22Rv1 (cell line): ENCODE measurements at regions not wholly inside any gene's neighbourhood (a gene's known extent, or its start where the extent isn't known, plus 50 kb on each side); places are given as distances from the start of the nearest gene placed in this dataset.

Experiments used
- H3K27ac ChIP-seq: fragments of 450-650 bp; 2 replicates; pipeline ENCODE4 v1.5.1; 2017
- CTCF ChIP-seq: fragments of 450-650 bp; IDR thresholded peaks from 2 replicates; pipeline ENCODE4 v1.5.1; 2017; ENCODE audit warnings: mild to moderate bottlenecking
- ZFX ChIP-seq: fragments of 450-650 bp; IDR thresholded peaks from 2 replicates; pipeline ENCODE4 v1.6.1; 2017; ENCODE audit warnings: antibody characterized with exemption, borderline replicate concordance

GRCh38 chr10:121293110-121293509 is 305.1 kb downstream of the FGFR2 start:
- TF ChIP-seq CTCF: no peak
- TF ChIP-seq ZFX: no peak
- H3K27ac ChIP-seq: no peak overlapping the region

GRCh38 chr10:121294630-121295029 is 303.6 kb downstream of the FGFR2 start:
- H3K27ac ChIP-seq: no peak overlapping the region
- TF ChIP-seq ZFX (no peak), CTCF (no peak)

- no peak overlapping the region for H3K27ac ChIP-seq
- no peak for TF ChIP-seq ZFX
- no peak for TF ChIP-seq CTCF
Measured at GRCh38 chr10:121296378-121296777, 301.9 kb downstream of the FGFR2 start.

GRCh38 chr10:121296881-121297585 is 301.2 kb downstream of the FGFR2 start:
- no peak overlapping the region for H3K27ac ChIP-seq
- TF ChIP-seq ZFX (no peak), CTCF (no peak)

- no peak for TF ChIP-seq ZFX
- no peak for TF ChIP-seq CTCF
- H3K27ac ChIP-seq: no peak overlapping the region
Measured at GRCh38 chr10:121300723-121301122, 297.5 kb downstream of the FGFR2 start.

GRCh38 chr10:121302541-121303180 is 295.6 kb downstream of the FGFR2 start:
- no peak overlapping the region for H3K27ac ChIP-seq
- TF ChIP-seq CTCF (no peak), ZFX (no peak)

- no peak overlapping the region for H3K27ac ChIP-seq
- TF ChIP-seq ZFX (no peak), CTCF (no peak)
Measured at GRCh38 chr10:121303287-121303890, 294.9 kb downstream of the FGFR2 start.
